ENCODE measurements at regions not wholly inside any gene's neighbourhood (a gene's known extent, or its start where the extent isn't known, plus 50 kb on each side); places are given as distances from the start of the nearest gene placed in this dataset.

DNA sequence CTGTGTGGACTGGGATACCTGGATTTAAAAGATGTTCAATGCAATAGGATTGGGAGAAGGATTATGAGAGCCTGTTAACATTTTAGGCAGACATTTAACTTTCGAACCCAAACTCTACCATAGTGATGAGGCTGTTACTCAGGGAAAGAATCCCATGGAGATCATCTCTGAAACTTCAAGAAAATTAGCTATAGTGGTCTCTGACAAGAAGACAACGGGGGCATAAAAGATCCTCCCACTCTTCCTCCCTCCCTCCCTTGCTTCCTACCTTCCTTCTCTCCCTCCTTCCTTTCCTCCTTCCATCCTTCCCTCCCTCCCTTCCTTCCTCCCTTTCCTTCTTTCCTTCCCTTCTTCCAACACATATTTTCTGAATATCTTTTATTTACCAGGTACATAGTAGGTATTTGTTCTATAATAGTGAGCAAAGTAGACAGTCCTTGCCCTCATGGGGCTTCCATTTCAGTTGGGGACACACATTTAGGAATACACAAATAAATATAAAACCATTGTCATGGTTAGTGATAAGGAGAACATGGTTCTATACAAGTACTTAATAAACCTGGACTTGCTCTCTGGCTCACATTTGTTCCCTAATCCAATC lies 143.2 kb downstream of the ATP6V1G3 start:
- ChIA-PET POLR2A (ENCODE audit: partially characterized antibody) (no interaction called here), CTCF (ENCODE audit: partially characterized antibody) (no interaction called here)
- no peak overlapping the region for H3K4ac ChIP-seq (replicated peaks; ENCODE audit: insufficient read length, low read depth, low read length)
- no peak overlapping the region for H3K9ac ChIP-seq (replicated peaks in 1 of 4; ENCODE audit: extremely low read depth in 1 of 4, low read depth in 3 of 4, low read length in 3 of 4)
- no peak overlapping the region for H4K91ac ChIP-seq (replicated peaks; ENCODE audit: insufficient read length, low read length)
- no peak overlapping the region for H3K27ac ChIP-seq (ENCODE audit: low read depth, low read length)
- no peaks in the 10 kb centered on the region for H3K79me2 ChIP-seq (ENCODE audit: control insufficient read depth in 1 of 2, insufficient read depth in 2 of 2, low read length in 2 of 2)
- no peak overlapping the region for H2BK15ac ChIP-seq (ENCODE audit: low read length)
- no peak overlapping the region for H2AFZ ChIP-seq (ENCODE audit: low read length)
- H3K18ac ChIP-seq (ENCODE audit: extremely low read depth, low read length) = no peak overlapping the region
- 89% methylated on average over 1 of the region's 2 CpGs; no CpG with 5 or more reads in 1 of the 2 experiments for WGBS, 2 experiments (ENCODE audit: extremely low coverage in 1 of 2, insufficient coverage in 1 of 2, insufficient read length in 1 of 2, insufficient replicate concordance in 2 of 2, low coverage in 1 of 2, low lambda C conversion rate in 2 of 2, missing lambda C conversion rate in 1 of 2)
- H3K36me3 ChIP-seq (ENCODE audit: control insufficient read depth in 2 of 4, insufficient read depth in 4 of 4, low read length in 3 of 4) = no peaks in the 10 kb centered on the region
- H3K23ac ChIP-seq (ENCODE audit: insufficient read length) = no peak overlapping the region
- no peak overlapping the region for H3K4me2 ChIP-seq (ENCODE audit: insufficient read depth in 1 of 2, low read depth in 2 of 2, low read length in 2 of 2)
- no peak overlapping the region for H2BK12ac ChIP-seq (ENCODE audit: low read depth, low read length)
- H3K79me1 ChIP-seq (ENCODE audit: low read depth, low read length) = no peaks in the 10 kb centered on the region
- no peak overlapping the region for H2BK5ac ChIP-seq (ENCODE audit: low read depth, low read length)
- DNase-seq (ENCODE audit: low read depth in 1 of 2, low spot score in 2 of 2) (no peak), FAIRE-seq (no peak)
- H3K9me3 ChIP-seq (ENCODE audit: insufficient read depth in 2 of 2, low read depth in 1 of 2, low read length in 1 of 2) = no peaks in the 10 kb centered on the region
- H2AK5ac ChIP-seq (ENCODE audit: low read depth, low read length) = no peak overlapping the region
- no peaks in the 10 kb centered on the region for H4K20me1 ChIP-seq (replicated peaks in 1 of 2; ENCODE audit: control insufficient read depth in 1 of 2, insufficient read depth in 2 of 2, low read length in 2 of 2)
- H3K4me1 ChIP-seq (replicated peaks in 1 of 4; ENCODE audit: control insufficient read depth in 3 of 4, insufficient read depth in 4 of 4, low read length in 3 of 4) = no peaks in the 10 kb centered on the region
- no peaks in the 10 kb centered on the region; the same call in 1 of the 2 replicates for H3K23me2 ChIP-seq (ENCODE audit: low read depth, low read length)
- H4K8ac ChIP-seq (ENCODE audit: extremely low read depth, insufficient read depth, low read length) = no peak overlapping the region
- no peak overlapping the region for H3K56ac ChIP-seq (replicated peaks; ENCODE audit: insufficient read length, low read depth, low read length)
- no peak overlapping the region for H2BK120ac ChIP-seq (replicated peaks; ENCODE audit: low read depth, low read length)
- H2BK20ac ChIP-seq (ENCODE audit: low read length) = no peak overlapping the region
- H3K14ac ChIP-seq (ENCODE audit: insufficient read length) = no peak overlapping the region
- H4K5ac ChIP-seq (ENCODE audit: insufficient read length, low read depth, low read length) = no peak overlapping the region
- no peak overlapping the region for H3K4me3 ChIP-seq (ENCODE audit: extremely low read depth in 1 of 4, insufficient read depth in 2 of 4, low read depth in 3 of 4, low read length in 4 of 4)
- no peaks in the 10 kb centered on the region for H3K27me3 ChIP-seq (replicated peaks in 1 of 4; ENCODE audit: control insufficient read depth in 3 of 4, extremely low read depth in 1 of 4, insufficient read depth in 3 of 4, low read length in 3 of 4)
- TF ChIP-seq RAD21 (IDR thresholded peaks at IDR 0.05 in 1 of 2, conservative IDR thresholded peaks at IDR 0.05 in 1 of 2; ENCODE audit: low read depth in 2 of 2, low read length in 2 of 2) (no peak), SP4 (IDR thresholded peaks at IDR 0.05; ENCODE audit: low read length) (no peak), SRF (IDR thresholded peaks at IDR 0.05; ENCODE audit: low read depth, low read length) (no peak), EZH2 (IDR thresholded peaks at IDR 0.05; ENCODE audit: low read depth, low read length, severe bottlenecking) (no peak), ASH2L (IDR thresholded peaks at IDR 0.05; ENCODE audit: low read length) (no peak), EGR1 (IDR thresholded peaks at IDR 0.05; ENCODE audit: borderline replicate concordance, low read depth, low read length) (no peak), KDM4A (IDR thresholded peaks at IDR 0.05; ENCODE audit: low read depth, low read length, severe bottlenecking) (no peak), TAF7 (optimal IDR thresholded peaks at IDR 0.05; ENCODE audit: borderline replicate concordance, low read depth, low read length) (no peak), POLR2AphosphoS5 (IDR thresholded peaks at IDR 0.05; ENCODE audit: low read depth, low read length) (no peak), HDAC2 (IDR thresholded peaks at IDR 0.05; ENCODE audit: borderline replicate concordance in 1 of 2, low read depth in 2 of 2, low read length in 2 of 2) (no peak), CEBPB (IDR thresholded peaks at IDR 0.05; ENCODE audit: low read depth, low read length) (no peak), MAFK (IDR thresholded peaks at IDR 0.05; ENCODE audit: low read depth, low read length) (no peak)
- TF ChIP-seq, protein P1, sequence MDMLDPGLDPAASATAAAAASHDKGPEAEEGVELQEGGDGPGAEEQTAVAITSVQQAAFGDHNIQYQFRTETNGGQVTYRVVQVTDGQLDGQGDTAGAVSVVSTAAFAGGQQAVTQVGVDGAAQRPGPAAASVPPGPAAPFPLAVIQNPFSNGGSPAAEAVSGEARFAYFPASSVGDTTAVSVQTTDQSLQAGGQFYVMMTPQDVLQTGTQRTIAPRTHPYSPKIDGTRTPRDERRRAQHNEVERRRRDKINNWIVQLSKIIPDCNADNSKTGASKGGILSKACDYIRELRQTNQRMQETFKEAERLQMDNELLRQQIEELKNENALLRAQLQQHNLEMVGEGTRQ (IDR thresholded peaks at IDR 0.05; ENCODE audit: low read length) = no peak

All from H1 (cell line).